ENCODE measurements at regions not wholly inside any gene's neighbourhood (a gene's known extent, or its start where the extent isn't known, plus 50 kb on each side); places are given as distances from the start of the nearest gene placed in this dataset.
"Not testable (repeated sequence)": the region's sequence is repeated elsewhere in the genome, so short reads cannot be mapped to it uniquely, and the experiment has no call there.

DNA sequence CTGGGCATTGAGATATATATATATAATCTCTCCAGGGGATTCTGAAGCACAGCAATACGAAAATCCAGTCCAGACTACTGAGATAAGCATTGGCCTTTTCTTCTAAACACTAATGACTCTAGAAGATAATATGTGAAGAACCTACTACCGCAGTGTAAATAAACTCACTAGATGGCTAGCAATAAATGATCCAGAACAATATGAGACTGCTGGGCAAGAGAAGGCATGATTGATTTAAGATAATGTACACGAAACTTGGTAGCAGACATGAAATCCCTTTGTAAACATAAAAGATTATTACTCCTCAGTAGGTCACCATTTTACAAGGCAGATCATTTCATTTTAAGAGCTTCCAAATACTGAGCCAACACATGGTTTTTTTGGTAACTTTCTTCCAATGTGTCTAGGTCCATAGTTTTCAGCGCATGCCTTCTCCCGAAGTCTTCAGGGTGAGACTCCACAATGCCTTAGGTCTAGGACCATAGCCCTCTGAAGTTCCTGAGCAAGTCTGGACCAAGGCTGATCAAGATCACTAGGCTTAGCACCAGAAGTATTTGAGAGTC is 193.2 kb downstream of the LRRN1 start:
- H3K9me3 ChIP-seq (ENCODE audit: control extremely low read depth in 1 of 3, control insufficient read depth in 2 of 3, insufficient read depth in 1 of 3, low read length in 2 of 3): no peaks in the 10 kb centered on the region
- H2AFZ ChIP-seq (ENCODE audit: insufficient read depth, low read depth, low read length, poor library complexity, severe bottlenecking): no peak overlapping the region
- intact Hi-C loops (cut with micrococcal nuclease): no loop called here
- no peak overlapping the region for H3K27ac ChIP-seq (ENCODE audit: low read length in 2 of 2)
- no peak overlapping the region for H3K9ac ChIP-seq (ENCODE audit: low read length)
- ChIA-PET POLR2A (no interaction called here), CTCF (no interaction called here)
- no peak for TF ChIP-seq CTCF (IDR thresholded peaks at IDR 0.05)
- TF ChIP-seq EZH2 (IDR thresholded peaks at IDR 0.05; ENCODE audit: borderline replicate concordance, insufficient read depth, low read depth, low read length, poor library complexity, severe bottlenecking): no peak
- no peak overlapping the region for H3K4me2 ChIP-seq (replicated peaks; ENCODE audit: low read depth, low read length, poor library complexity, severe bottlenecking)
- no peak overlapping the region for H3K4me3 Mint-ChIP-seq
- H3K27ac Mint-ChIP-seq: no peak overlapping the region
- no peak for DNase-seq
- no peaks in the 10 kb centered on the region for H4K20me1 ChIP-seq (ENCODE audit: control insufficient read depth, insufficient read depth, low read length, poor library complexity, severe bottlenecking)
- no peaks in the 10 kb centered on the region for H3K79me2 ChIP-seq (ENCODE audit: control insufficient read depth, insufficient read depth, low read length)
- H3K9me3 Mint-ChIP-seq (ENCODE audit: insufficient read depth): no peaks in the 10 kb centered on the region
- H3K27me3 Mint-ChIP-seq: no peaks in the 10 kb centered on the region
- no peak overlapping the region for H3K4me3 ChIP-seq (ENCODE audit: control extremely low read depth in 1 of 5, extremely low read depth in 1 of 5, insufficient read depth in 1 of 5, low read depth in 2 of 5, low read length in 4 of 5)
- ATAC-seq (ENCODE audit: low read depth): no peak
- WGBS (ENCODE audit: insufficient coverage): 100% methylated on average over 2 of the region's 5 CpGs
- no peaks in the 10 kb centered on the region for H3K27me3 ChIP-seq (replicated peaks in 1 of 4; ENCODE audit: control extremely low read depth in 1 of 4, control insufficient read depth in 3 of 4, insufficient read depth in 4 of 4, low read length in 3 of 4)
- no peaks in the 10 kb centered on the region for H3K36me3 ChIP-seq (replicated peaks in 1 of 2; ENCODE audit: control extremely low read depth in 1 of 2, control insufficient read depth in 1 of 2, extremely low read depth in 1 of 2, insufficient read depth in 2 of 2, low read length in 1 of 2)
- H3K4me1 ChIP-seq (ENCODE audit: control insufficient read depth in 2 of 2, insufficient read depth in 2 of 2, low read length in 2 of 2): no peaks in the 10 kb centered on the region
- peaks cover 3% of the 10 kb centered on the region for H3K4me1 Mint-ChIP-seq

- Histone ChIP-seq H3K27me3 (replicated peaks in 1 of 4; ENCODE audit: control extremely low read depth in 1 of 4, control insufficient read depth in 3 of 4, insufficient read depth in 4 of 4, low read length in 3 of 4) (no peaks in the 10 kb centered on the region), H3K36me3 (replicated peaks in 1 of 2; ENCODE audit: control extremely low read depth in 1 of 2, control insufficient read depth in 1 of 2, extremely low read depth in 1 of 2, insufficient read depth in 2 of 2, low read length in 1 of 2) (no peaks in the 10 kb centered on the region), H3K4me2 (replicated peaks; ENCODE audit: low read depth, low read length, poor library complexity, severe bottlenecking) (no peak overlapping the region), H3K4me1 (ENCODE audit: control insufficient read depth in 2 of 2, insufficient read depth in 2 of 2, low read length in 2 of 2) (no peaks in the 10 kb centered on the region), H4K20me1 (ENCODE audit: control insufficient read depth, insufficient read depth, low read length, poor library complexity, severe bottlenecking) (no peaks in the 10 kb centered on the region), H3K79me2 (ENCODE audit: control insufficient read depth, insufficient read depth, low read length) (no peaks in the 10 kb centered on the region), H2AFZ (ENCODE audit: insufficient read depth, low read depth, low read length, poor library complexity, severe bottlenecking) (no peak overlapping the region), H3K4me3 (ENCODE audit: control extremely low read depth in 1 of 5, extremely low read depth in 1 of 5, insufficient read depth in 1 of 5, low read depth in 2 of 5, low read length in 4 of 5) (no peak overlapping the region), H3K9me3 (ENCODE audit: control extremely low read depth in 1 of 3, control insufficient read depth in 2 of 3, insufficient read depth in 1 of 3, low read length in 2 of 3) (peaks cover 0 to 4% (median 0%) of the 10 kb centered on the region in 3 donors), H3K9ac (ENCODE audit: low read length) (no peak overlapping the region), H3K27ac (ENCODE audit: low read length in 2 of 2) (no peak overlapping the region)
- peak; percentile 57 for TF ChIP-seq CTCF (IDR thresholded peaks at IDR 0.05)
- no peak for TF ChIP-seq EZH2 (IDR thresholded peaks at IDR 0.05; ENCODE audit: borderline replicate concordance, insufficient read depth, low read depth, low read length, poor library complexity, severe bottlenecking)
- Mint-ChIP-seq H3K4me1 (no peaks in the 10 kb centered on the region), H3K9me3 (ENCODE audit: insufficient read depth) (no peaks in the 10 kb centered on the region), H3K27me3 (no peaks in the 10 kb centered on the region), H3K4me3 (no peak overlapping the region), H3K27ac (no peak overlapping the region)
- intact Hi-C loops (cut with micrococcal nuclease): no loop called here
- ATAC-seq (ENCODE audit: low read depth) (no peak), DNase-seq (peak; percentile 52)
- CTCF ChIA-PET: interaction anchor here (0.6 to 2.0 kb wide), 9 partner anchors 11 to 798 kb away, joined by 3 to 13 read pairs (median 3); no protein-coding TSS in a partner anchor
- POLR2A ChIA-PET: no interaction called here
- WGBS (ENCODE audit: insufficient coverage): 67% methylated on average over 4 of the region's 5 CpGs
Observed at GRCh38 chr3:3998140-3998922, 199.1 kb downstream of the LRRN1 start.

DNA sequence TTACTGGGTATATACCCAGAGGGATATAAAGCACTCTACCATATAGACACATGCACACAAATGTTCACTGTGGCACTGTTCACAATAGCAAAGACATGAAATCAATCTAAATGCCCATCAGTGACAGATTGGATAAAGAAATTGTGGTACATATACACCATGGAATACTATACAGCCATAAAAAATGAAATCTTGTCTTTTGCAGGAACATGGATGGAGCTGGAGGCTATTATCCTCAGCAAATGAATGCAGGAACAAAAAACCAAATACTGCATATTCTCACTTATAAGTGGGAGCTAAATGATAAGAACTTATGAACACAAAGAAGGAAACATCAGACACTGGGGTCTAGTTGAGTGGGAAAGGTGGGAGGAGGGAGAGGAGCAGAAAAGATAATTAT is 200.1 kb downstream of the LRRN1 start:
- H3K9ac ChIP-seq (ENCODE audit: low read length); H3K4me1 ChIP-seq (ENCODE audit: control insufficient read depth in 2 of 2, insufficient read depth in 2 of 2, low read length in 2 of 2); H3K36me3 ChIP-seq (replicated peaks in 1 of 2; ENCODE audit: control extremely low read depth in 1 of 2, control insufficient read depth in 1 of 2, extremely low read depth in 1 of 2, insufficient read depth in 2 of 2, low read length in 1 of 2); H3K4me3 Mint-ChIP-seq; H3K4me1 Mint-ChIP-seq; POLR2A ChIA-PET; H3K9me3 Mint-ChIP-seq (ENCODE audit: insufficient read depth); H3K27me3 ChIP-seq (replicated peaks in 1 of 4; ENCODE audit: control extremely low read depth in 1 of 4, control insufficient read depth in 3 of 4, insufficient read depth in 4 of 4, low read length in 3 of 4); H3K27ac Mint-ChIP-seq; H4K20me1 ChIP-seq (ENCODE audit: control insufficient read depth, insufficient read depth, low read length, poor library complexity, severe bottlenecking); H3K27ac ChIP-seq (ENCODE audit: low read length in 2 of 2); intact Hi-C loops (cut with micrococcal nuclease); ATAC-seq (ENCODE audit: low read depth); H3K27me3 Mint-ChIP-seq; H3K4me2 ChIP-seq (replicated peaks; ENCODE audit: low read depth, low read length, poor library complexity, severe bottlenecking); H3K79me2 ChIP-seq (ENCODE audit: control insufficient read depth, insufficient read depth, low read length); H3K4me3 ChIP-seq (ENCODE audit: control extremely low read depth in 1 of 5, extremely low read depth in 1 of 5, insufficient read depth in 1 of 5, low read depth in 2 of 5, low read length in 4 of 5); H2AFZ ChIP-seq (ENCODE audit: insufficient read depth, low read depth, low read length, poor library complexity, severe bottlenecking); DNase-seq; H3K9me3 ChIP-seq (ENCODE audit: control extremely low read depth in 1 of 3, control insufficient read depth in 2 of 3, insufficient read depth in 1 of 3, low read length in 2 of 3): not testable (repeated sequence)
- CTCF ChIA-PET: interaction anchor here (0.7 kb wide), 2 partner anchors 75 to 82 kb away, joined by 4 to 6 read pairs; no protein-coding TSS in a partner anchor

Data from B cell (primary cell).